Colonic mucosa (tissue), 4 donors: ENCODE measurements at regions not wholly inside any gene's neighbourhood (a gene's known extent, or its start where the extent isn't known, plus 50 kb on each side); places are given as distances from the start of the nearest gene placed in this dataset.

ENCODE experiments used
- DNase-seq: peaks from one replicate; pipeline ENCODE4 v3.0.0-alpha.2; 2020
- H3K27ac ChIP-seq: fragments of 200-600 bp; one replicate; pipeline ENCODE4 v1.8.0; 2021
- H3K27me3 ChIP-seq: fragments of 200-600 bp; one replicate; pipeline ENCODE4 v1.8.0; 2021
- H3K36me3 ChIP-seq: fragments of 200-600 bp; one replicate; pipeline ENCODE4 v1.8.0; 2021
- H3K4me1 ChIP-seq: fragments of 200-600 bp; one replicate; pipeline ENCODE4 v1.8.0; 2021; ENCODE audit warnings: mild to moderate bottlenecking
- H3K4me3 ChIP-seq: fragments of 200-600 bp; one replicate; pipeline ENCODE4 v1.8.0; 2021
- H3K9ac ChIP-seq, 2 donors: one replicate each; pipeline ENCODE4 v1.7.0; 2013; ENCODE audit warnings: control low read depth in 2 of 2, low read depth in 2 of 2, low read length in 2 of 2
- H3K9me3 ChIP-seq: fragments of 200-600 bp; one replicate; pipeline ENCODE4 v1.8.0; 2021
- CTCF ChIP-seq: fragments of 200-600 bp; IDR thresholded peaks from one replicate; pipeline ENCODE4 v1.8.0; 2022; ENCODE audit warnings: antibody characterized with exemption, mild to moderate bottlenecking
- intact Hi-C: fragments of 100-400 bp; cut with DNase I; formaldehyde crosslinking; loops from one replicate; pipeline ENCODE4 v1.14.1; 2022
- donor health status: healthy.
- donor health status: DM: no; HTN: no; CAD: no.
- donor health status: DM: no; HTN: no; CAD: no.

GRCh38 chr4:28926156-28926555 is 1794.0 kb upstream of the PCDH7 start:
- no peak for DNase-seq
- Histone ChIP-seq H3K27me3 (no peaks in the 10 kb centered on the region), H3K4me1 (no peaks in the 10 kb centered on the region), H3K9me3 (no peaks in the 10 kb centered on the region), H3K9ac (no peak overlapping the region), H3K36me3 (no peaks in the 10 kb centered on the region), H3K4me3 (no peak overlapping the region), H3K27ac (no peak overlapping the region)
- TF ChIP-seq CTCF = no peak
- intact Hi-C loops = no loop called here

- no peaks in the 10 kb centered on the region for H3K4me1 ChIP-seq
- H3K9ac ChIP-seq = no peak overlapping the region
- H3K4me3 ChIP-seq = no peak overlapping the region
- no peak overlapping the region for H3K27ac ChIP-seq
- H3K9me3 ChIP-seq = no peaks in the 10 kb centered on the region
- H3K27me3 ChIP-seq = no peaks in the 10 kb centered on the region
- intact Hi-C loops = no loop called here
- DNase-seq = no peak
- no peak for TF ChIP-seq CTCF
- no peaks in the 10 kb centered on the region for H3K36me3 ChIP-seq
These were observed 1777.5 kb upstream of the PCDH7 start for GRCh38 chr4:28942631-28943030.

- DNase-seq = no peak
- TF ChIP-seq CTCF = no peak
- H3K27me3 ChIP-seq = no peaks in the 10 kb centered on the region
- H3K27ac ChIP-seq = no peak overlapping the region
- H3K4me1 ChIP-seq = no peaks in the 10 kb centered on the region
- no peaks in the 10 kb centered on the region for H3K36me3 ChIP-seq
- intact Hi-C loops = no loop called here
- no peak overlapping the region for H3K9ac ChIP-seq
- no peak overlapping the region for H3K4me3 ChIP-seq
- no peaks in the 10 kb centered on the region for H3K9me3 ChIP-seq
These were observed 1772.8 kb upstream of the PCDH7 start for GRCh38 chr4:28947374-28947773.

GRCh38 chr4:28948501-28948900 is 1771.7 kb upstream of the PCDH7 start:
- Histone ChIP-seq H3K36me3 (no peaks in the 10 kb centered on the region), H3K4me3 (no peak overlapping the region), H3K9me3 (no peaks in the 10 kb centered on the region), H3K9ac (no peak overlapping the region), H3K4me1 (no peaks in the 10 kb centered on the region), H3K27me3 (no peaks in the 10 kb centered on the region), H3K27ac (no peak overlapping the region)
- TF ChIP-seq CTCF = no peak
- DNase-seq = no peak
- intact Hi-C loops = no loop called here

GRCh38 chr4:28966982-28967381 is 1753.2 kb upstream of the PCDH7 start:
- TF ChIP-seq CTCF = no peak
- H3K4me1 ChIP-seq = no peaks in the 10 kb centered on the region
- intact Hi-C loops = no loop called here
- H3K27me3 ChIP-seq = no peaks in the 10 kb centered on the region
- no peaks in the 10 kb centered on the region for H3K36me3 ChIP-seq
- no peak for DNase-seq
- no peaks in the 10 kb centered on the region for H3K9me3 ChIP-seq
- H3K4me3 ChIP-seq = no peak overlapping the region
- no peak overlapping the region for H3K27ac ChIP-seq
- no peak overlapping the region for H3K9ac ChIP-seq
